Peyer's patch (tissue), 4 donors: ENCODE measurements at regions not wholly inside any gene's neighbourhood (a gene's known extent, or its start where the extent isn't known, plus 50 kb on each side); places are given as distances from the start of the nearest gene placed in this dataset.

Experiments
- POLR2A ChIP-seq, 2 donors: fragments of 450-650 bp; IDR thresholded peaks; one replicate each; pipeline ENCODE4 v1.5.1; 2017; ENCODE audit warnings: antibody characterized with exemption in 2 of 2, mild to moderate bottlenecking in 2 of 2, moderate library complexity in 2 of 2
- TF ChIP-seq, protein P1 (sequence below), 6 experiments: fragments of 450-650 bp in 4 of 6; fragments of 200-600 bp in 2 of 6; sonication (generic) in 1 of 6; IDR thresholded peaks; one replicate each; pipeline ENCODE4 v1.5.1; 2017 to 2019; ENCODE audit warnings: antibody characterized with exemption in 6 of 6, mild to moderate bottlenecking in 3 of 6, moderate library complexity in 1 of 6

- TF ChIP-seq, protein P1, sequence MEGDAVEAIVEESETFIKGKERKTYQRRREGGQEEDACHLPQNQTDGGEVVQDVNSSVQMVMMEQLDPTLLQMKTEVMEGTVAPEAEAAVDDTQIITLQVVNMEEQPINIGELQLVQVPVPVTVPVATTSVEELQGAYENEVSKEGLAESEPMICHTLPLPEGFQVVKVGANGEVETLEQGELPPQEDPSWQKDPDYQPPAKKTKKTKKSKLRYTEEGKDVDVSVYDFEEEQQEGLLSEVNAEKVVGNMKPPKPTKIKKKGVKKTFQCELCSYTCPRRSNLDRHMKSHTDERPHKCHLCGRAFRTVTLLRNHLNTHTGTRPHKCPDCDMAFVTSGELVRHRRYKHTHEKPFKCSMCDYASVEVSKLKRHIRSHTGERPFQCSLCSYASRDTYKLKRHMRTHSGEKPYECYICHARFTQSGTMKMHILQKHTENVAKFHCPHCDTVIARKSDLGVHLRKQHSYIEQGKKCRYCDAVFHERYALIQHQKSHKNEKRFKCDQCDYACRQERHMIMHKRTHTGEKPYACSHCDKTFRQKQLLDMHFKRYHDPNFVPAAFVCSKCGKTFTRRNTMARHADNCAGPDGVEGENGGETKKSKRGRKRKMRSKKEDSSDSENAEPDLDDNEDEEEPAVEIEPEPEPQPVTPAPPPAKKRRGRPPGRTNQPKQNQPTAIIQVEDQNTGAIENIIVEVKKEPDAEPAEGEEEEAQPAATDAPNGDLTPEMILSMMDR (IDR thresholded peaks at IDR 0.05) = no peak
- no peak for TF ChIP-seq POLR2A (IDR thresholded peaks at IDR 0.05)
These were observed 171.1 kb upstream of the CSF3R start for GRCh38 chr1:36653850-36654249.
